D721Med (cell line): ENCODE measurements at regions not wholly inside any gene's neighbourhood (a gene's known extent, or its start where the extent isn't known, plus 50 kb on each side); places are given as distances from the start of the nearest gene placed in this dataset.
"Not testable (repeated sequence)": the region's sequence is repeated elsewhere in the genome, so short reads cannot be mapped to it uniquely, and the experiment has no call there.

ENCODE experiments used
- DNase-seq: peaks from one replicate; pipeline ENCODE4 v3.0.0; 2011; ENCODE audit warnings: low spot score; ENCODE audit not compliant: insufficient read length
- FAIRE-seq: peaks from 2 replicates; lab custom pipeline; 2011; peaks lifted over from hg19 to GRCh38; lab: Jason Lieb, UNC
- TF ChIP-seq, protein P1 (sequence below): IDR thresholded peaks from 2 replicates; pipeline ENCODE4 v1.5.1; 2012; ENCODE audit warnings: mild to moderate bottlenecking, control low read depth; ENCODE audit not compliant: insufficient read depth; ENCODE audit errors: missing control alignments

GRCh38 chr2:167753142-167753541 lies 494.3 kb downstream of the STK39 start:
- no peak for FAIRE-seq
- TF ChIP-seq, protein P1, sequence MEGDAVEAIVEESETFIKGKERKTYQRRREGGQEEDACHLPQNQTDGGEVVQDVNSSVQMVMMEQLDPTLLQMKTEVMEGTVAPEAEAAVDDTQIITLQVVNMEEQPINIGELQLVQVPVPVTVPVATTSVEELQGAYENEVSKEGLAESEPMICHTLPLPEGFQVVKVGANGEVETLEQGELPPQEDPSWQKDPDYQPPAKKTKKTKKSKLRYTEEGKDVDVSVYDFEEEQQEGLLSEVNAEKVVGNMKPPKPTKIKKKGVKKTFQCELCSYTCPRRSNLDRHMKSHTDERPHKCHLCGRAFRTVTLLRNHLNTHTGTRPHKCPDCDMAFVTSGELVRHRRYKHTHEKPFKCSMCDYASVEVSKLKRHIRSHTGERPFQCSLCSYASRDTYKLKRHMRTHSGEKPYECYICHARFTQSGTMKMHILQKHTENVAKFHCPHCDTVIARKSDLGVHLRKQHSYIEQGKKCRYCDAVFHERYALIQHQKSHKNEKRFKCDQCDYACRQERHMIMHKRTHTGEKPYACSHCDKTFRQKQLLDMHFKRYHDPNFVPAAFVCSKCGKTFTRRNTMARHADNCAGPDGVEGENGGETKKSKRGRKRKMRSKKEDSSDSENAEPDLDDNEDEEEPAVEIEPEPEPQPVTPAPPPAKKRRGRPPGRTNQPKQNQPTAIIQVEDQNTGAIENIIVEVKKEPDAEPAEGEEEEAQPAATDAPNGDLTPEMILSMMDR = no peak
- no peak for DNase-seq

- FAIRE-seq (no peak), DNase-seq (no peak)
- TF ChIP-seq, protein P1 = no peak
Measured at GRCh38 chr2:167752734-167753133, 494.7 kb downstream of the STK39 start.

- TF ChIP-seq, protein P1 = no peak
- DNase-seq (no peak), FAIRE-seq (no peak)
Measured at GRCh38 chr2:167750675-167751074, 496.7 kb downstream of the STK39 start.

GRCh38 chr2:167749660-167750059 lies 497.7 kb downstream of the STK39 start:
- TF ChIP-seq, protein P1 = no peak
- DNase-seq (no peak), FAIRE-seq (no peak)

DNA sequence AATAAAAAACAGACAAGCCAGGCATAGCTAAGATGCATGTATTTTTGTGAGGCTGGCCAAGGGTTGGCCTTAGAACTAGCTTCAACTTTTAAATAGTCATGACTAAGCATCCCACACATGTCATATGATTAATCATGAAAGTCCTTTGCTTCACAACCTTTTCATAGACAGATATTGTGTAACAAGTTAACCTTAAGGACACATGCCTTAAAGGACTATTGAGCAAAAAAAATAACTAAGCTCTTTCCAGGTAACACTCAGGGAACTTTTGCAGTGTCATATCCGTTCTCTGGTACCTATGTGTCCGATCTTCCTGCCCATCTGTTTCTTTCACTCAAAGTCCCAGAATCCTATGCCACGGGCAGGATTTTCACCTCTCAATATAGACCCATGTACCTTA lies 498.4 kb downstream of the STK39 start:
- DNase-seq (no peak), FAIRE-seq (no peak)
- TF ChIP-seq, protein P1 = no peak

GRCh38 chr2:167748536-167748935 lies 498.9 kb downstream of the STK39 start:
- TF ChIP-seq, protein P1 = no peak
- DNase-seq (no peak), FAIRE-seq (no peak)

- no peak for DNase-seq
- FAIRE-seq = no peak
- TF ChIP-seq, protein P1 = no peak
Measured at GRCh38 chr2:167745667-167746066, 501.7 kb downstream of the STK39 start.

DNA sequence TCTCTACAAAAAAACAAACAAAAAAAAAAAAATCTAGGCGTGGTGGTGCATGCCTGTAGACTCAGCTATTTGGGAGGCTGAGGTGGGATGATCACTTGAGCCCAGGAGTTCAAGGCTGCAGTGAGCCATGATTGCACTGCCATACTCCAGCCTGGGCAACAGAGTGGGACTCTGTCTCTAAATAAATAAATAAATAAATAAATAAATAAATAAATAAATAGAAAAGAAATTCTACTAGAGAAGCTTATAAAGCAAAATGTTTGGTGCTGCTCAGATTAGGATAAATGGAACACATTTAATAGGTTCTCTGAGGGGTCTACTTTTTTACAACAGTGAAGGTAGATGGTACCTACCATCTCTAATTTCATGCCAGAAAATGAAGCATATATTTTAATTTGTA lies 507.5 kb downstream of the STK39 start:
- FAIRE-seq, DNase-seq: not testable (repeated sequence)
